ENCODE measurements at regions not wholly inside any gene's neighbourhood (a gene's known extent, or its start where the extent isn't known, plus 50 kb on each side); places are given as distances from the start of the nearest gene placed in this dataset.
A peak's percentile ranks its signal among the peaks of the same experiment; 100 is the strongest.

DNA sequence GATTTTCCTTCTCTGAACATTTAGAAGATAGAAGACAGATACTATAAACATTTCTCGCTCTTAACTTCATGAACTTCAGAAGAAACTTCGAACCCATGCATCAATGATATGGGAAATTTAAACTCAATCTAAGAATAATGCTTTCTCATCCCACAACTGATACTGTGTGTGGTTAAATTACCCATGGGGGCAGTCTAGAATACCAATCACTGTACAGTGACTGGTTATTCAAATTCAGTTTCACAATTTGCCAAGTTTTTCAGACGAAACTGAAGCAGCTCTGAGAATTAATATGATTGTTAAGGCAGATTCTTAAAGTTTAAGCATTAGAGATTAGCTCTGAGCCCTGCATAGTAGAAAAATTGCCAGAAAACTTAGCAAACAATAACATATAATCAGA, 431.0 kb downstream of the SH3GL2 start:
- ATAC-seq (ENCODE audit: poor library complexity), result no peak
- intact Hi-C loops (cut with DNase I), result no loop called here
- no peak for DNase-seq

DNA sequence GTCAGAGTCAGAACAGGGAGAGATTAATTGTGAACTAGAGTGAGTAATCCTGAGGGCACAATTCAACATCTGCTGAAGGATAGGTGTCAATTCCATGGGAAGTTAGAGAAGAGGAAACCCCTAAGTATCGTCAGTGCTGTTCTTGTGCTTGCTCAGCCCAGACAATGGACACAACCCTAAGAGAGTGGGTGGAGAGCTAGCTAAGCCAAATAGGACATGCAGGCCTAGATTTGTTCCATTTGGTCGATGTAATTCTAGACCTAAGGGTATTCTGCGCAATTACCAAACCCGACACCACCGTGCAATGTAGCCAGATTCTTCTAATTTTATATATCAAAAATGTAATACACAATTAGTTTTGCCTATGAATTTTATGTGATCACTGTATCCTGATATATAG, 431.6 kb downstream of the SH3GL2 start:
- DNase-seq (no peak), ATAC-seq (ENCODE audit: poor library complexity) (no peak)
- intact Hi-C loops (cut with DNase I), result no loop called here

DNA sequence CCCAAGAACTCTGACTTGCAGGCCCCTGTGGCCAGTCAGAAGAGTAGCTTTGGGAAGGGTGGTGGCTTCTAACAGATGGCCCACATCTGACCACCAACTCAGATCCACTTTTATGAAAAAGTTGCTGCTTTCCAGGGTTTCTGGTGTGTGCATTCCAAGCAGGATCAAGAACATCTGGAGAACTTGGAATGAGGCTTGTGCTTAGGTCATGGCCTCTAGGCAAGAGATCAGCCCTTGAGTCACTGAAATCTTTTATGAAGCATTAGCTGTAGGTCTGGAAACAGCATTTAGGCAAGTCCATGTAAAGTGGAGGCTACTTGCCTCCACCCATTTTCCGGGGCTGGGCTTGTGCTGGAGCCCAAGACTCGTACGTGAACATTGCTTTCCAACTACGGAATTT, 433.3 kb downstream of the SH3GL2 start:
- DNase-seq (no peak), ATAC-seq (ENCODE audit: poor library complexity) (peak; percentile 39)
- intact Hi-C loops (cut with DNase I), result no loop called here

DNA sequence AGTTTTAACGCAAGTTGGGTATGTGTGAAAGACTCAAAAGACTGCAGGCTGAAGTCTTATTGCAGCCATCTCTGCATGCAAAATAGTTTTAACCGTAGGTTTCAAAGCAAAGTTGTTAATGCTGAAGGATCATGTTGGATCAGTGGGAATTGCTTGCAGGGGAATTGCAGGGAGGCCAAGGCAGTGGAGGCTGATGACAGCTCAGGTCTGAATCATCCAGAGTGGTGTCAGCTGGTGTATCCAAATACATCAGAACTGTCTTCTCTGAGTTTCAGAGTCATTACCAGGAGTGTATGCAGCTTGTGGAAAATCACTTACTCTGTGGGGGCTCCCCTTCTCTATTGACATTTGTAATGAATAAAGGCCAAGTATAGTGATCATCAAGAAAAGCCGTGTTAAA, 435.7 kb downstream of the SH3GL2 start:
- ATAC-seq (ENCODE audit: poor library complexity), result no peak
- no peak for DNase-seq
- intact Hi-C loops (cut with DNase I), result no loop called here

DNA sequence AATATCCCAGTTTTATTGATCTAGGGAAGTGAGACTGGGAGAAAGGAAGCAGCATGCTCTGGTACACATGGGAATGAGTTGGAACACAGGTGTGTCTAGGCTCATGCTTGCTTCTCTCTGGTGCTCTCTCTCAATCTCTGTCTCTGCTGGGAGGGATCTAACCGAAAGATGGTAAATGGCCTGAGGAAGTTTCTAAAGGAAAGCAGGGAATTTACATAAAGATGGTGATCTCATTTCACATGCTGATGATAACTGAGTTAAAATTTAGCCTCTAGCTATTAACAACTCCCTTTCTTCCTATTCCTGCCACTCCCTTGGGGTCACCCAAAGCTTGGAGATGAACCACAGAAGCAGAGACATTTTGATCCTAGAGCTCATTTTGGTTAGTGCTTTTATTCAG, 436.2 kb downstream of the SH3GL2 start:
- ATAC-seq (ENCODE audit: poor library complexity), result no peak
- intact Hi-C loops (cut with DNase I), result no loop called here
- no peak for DNase-seq

DNA sequence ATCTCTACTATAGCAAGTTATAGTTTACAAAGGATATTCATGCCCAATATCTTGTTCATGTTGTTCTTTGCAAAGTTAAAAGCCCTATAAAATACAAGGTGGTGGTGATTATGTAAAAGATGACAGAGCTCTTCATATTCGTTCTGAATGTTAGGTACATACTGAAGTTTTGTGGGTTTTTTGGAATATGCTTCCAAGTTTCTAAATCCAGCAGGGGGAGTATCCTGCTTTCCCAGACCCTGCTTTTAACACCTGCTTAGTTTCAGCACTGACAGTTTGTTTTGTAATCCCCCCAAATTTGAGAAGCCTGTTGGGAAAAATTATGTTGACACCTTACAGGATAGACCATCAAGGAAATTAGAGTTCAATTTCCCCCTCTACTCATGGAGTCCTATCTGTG, 438.3 kb downstream of the SH3GL2 start:
- intact Hi-C loops (cut with DNase I), result no loop called here
- ATAC-seq (ENCODE audit: poor library complexity), result no peak
- no peak for DNase-seq

DNA sequence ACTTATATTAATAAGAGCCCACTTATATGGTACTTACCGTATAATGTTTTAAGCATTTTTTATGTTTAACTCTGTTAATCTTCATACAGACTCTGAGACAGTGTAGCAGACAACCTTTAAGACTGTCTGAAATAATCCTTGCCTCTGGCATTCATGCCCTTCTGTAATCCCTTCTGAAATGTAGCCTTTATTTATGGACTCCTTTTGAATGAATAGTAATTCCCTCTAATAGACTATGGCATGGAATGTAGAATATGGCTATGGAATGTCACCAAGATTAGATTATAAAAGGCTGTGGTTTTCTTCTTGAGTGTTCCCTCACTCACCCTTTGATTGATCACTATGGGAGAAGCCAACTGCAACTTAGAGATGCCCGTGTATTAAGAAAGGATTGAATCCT, 439.4 kb downstream of the SH3GL2 start:
- intact Hi-C loops (cut with DNase I), result no loop called here
- ATAC-seq (ENCODE audit: poor library complexity) (no peak), DNase-seq (no peak)

DNA sequence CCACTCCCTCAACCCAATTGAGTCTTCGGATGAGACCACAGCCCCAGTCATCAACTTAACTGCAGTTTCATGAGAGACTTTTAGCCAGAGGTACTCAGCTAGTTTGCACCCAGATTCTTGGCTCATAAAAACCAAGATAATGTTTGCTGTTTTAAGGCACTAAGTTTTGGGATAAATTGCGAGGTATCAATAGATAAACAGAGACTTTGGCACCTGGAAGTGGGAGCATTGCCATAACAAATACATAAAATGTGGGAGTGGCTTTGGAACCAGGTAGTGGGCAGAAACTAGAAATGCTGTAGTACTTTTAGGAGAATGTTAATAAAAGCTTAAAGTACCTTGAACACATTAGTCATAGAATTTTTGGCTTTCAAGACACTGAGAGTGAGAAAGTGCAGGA, 439.8 kb downstream of the SH3GL2 start:
- DNase-seq, result no peak
- no peak for ATAC-seq (ENCODE audit: poor library complexity)
- intact Hi-C loops (cut with DNase I), result no loop called here

DNA sequence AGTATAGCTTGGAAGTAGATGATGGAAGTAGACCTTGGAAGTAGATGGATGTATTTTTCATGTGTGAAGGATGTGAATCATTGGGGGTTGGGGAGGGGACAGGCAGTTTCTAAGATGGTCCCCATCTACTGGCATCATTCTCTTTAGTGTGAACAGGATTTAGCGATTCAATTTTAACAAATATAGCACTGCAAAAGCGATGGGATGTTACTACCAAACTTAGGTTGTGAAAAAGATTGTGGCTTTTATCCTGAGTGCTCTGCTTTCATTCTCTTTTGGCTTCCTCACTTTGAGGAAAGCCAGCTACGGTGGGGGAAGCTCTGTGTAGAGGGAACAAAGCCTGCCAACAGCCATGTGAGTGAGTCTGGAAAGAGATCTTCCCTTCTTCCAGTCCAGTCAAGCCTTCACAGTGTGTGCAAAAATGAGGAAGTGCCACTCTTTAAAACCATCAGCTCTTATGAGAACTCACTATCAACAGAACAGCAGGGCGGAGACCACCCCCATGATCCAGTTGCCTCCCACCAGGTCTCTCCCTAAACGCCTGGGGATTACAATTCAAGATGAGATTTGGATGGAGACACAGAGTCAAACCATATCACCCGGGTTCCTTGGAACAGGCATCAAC, 441.4 kb downstream of the SH3GL2 start:
- intact Hi-C loops (cut with DNase I), result no loop called here
- DNase-seq, result no peak
- no peak for ATAC-seq (ENCODE audit: poor library complexity)

DNA sequence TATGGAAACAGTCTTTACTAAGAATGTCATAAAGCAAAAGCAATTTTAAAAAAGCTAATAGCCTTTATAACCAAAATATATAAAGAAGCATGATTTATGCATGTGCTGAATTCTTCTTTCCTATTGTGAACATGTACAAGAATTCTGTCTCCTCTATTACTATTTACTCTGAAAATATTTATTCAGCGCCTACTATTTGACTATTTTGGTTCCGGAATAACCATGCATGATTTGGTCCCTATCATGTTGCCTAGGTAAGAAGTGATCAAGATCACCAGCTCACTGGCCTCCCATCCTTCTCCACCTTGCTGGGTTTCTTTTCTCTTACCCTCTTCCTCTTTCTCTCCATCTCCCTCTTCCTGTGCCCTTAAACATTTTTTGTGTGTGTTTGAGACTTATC, 443.8 kb downstream of the SH3GL2 start:
- no peak for ATAC-seq (ENCODE audit: poor library complexity)
- DNase-seq, result no peak
- intact Hi-C loops (cut with DNase I), result no loop called here

DNA sequence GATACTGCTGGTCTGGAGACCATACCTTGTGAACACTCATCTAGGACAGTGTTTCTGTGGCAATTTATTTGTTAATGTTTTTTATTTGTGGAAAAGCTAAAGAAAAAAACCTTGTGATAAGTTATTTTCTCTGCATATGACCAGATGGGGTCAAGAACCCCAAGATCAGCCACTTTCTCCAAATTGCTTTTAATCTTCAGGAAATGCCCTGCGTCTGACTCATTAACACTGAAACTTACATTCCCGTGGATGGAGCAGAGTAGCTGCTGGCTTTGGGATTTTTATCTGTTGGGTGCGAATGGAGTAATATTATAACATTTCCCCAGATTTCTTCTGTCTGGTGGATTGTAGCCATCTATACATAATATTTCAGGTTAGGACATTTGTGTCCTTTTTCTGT, 444.5 kb downstream of the SH3GL2 start:
- ATAC-seq (ENCODE audit: poor library complexity) (no peak), DNase-seq (no peak)
- intact Hi-C loops (cut with DNase I), result no loop called here

DNA sequence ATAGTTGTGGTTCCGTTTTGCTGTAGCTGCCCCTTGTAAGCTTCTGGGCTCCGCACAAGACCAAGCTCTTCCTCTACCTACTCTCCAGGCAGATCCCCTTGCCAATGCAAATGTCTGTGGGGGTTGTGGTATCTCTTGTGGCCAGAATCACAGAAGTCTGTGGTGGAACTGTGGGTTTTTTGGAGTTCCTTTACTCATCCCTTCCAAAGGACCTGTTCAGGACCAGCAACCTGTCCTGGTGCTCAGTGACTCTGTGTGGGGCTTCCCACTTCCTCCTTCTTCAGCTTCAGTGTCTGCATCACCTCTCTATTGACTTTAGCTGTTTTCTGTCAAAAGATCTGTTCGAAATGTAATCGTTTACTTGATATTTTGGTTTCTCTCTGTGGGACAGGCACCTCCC, 441.3 kb upstream of the ADAMTSL1 start:
- DNase-seq (no peak), ATAC-seq (ENCODE audit: poor library complexity) (no peak)
- intact Hi-C loops (cut with DNase I), result no loop called here

DNA sequence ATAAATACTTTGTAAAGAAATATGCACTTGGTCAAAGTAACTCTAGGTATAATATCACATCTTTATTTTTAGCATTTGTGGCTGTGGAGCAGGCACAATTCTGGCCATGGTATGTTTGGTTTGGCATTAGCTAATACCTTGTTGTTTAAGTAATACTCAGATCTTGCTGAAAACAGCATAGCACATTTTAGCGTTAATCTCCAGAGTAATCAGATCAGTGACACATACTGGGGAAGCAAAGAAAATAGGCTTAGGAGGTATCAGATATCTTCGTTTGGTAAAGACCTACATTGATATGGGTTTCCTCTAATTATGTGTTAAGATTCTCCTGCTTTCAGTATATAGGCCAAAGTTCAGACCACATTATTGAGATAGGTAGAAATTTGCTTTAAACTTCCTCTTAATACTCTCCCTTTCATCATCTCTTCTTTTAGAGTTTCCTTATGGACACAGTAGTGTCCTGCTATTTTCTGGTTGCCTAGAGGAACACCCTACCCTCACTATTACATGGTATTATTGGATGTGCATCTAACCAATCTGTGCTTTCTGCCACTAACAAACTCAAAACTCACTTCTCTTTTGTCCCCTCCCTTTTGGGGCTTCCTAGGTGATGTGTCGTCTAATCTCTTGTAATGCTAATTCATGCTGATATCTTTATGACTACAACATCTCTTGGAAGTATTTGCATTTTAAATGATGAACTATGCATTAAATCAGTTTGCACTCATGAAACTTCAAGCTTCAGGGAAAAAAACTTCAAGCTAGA, 437.3 kb upstream of the ADAMTSL1 start:
- ATAC-seq (ENCODE audit: poor library complexity) (no peak), DNase-seq (no peak)
- intact Hi-C loops (cut with DNase I), result no loop called here

DNA sequence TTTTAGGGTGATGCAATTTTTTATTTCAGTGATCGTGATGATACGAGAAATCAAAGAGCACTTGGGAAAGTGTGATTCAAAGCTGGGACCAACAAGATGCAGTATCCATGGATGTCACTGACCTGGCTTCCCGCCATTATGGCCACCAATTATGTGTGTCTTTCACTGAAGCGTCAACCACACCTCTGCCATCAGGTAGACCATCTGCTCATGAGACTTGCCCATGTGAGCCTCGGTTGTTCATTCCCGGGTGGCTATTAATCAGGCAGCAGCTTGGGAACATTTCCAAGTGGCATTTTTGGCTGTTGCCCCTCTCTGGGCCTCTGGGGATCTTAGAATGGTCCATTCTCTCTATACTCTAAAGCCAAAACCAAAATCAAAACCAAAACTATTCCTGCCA, 436.0 kb upstream of the ADAMTSL1 start:
- ATAC-seq (ENCODE audit: poor library complexity) (no peak), DNase-seq (no peak)
- intact Hi-C loops (cut with DNase I), result no loop called here

DNA sequence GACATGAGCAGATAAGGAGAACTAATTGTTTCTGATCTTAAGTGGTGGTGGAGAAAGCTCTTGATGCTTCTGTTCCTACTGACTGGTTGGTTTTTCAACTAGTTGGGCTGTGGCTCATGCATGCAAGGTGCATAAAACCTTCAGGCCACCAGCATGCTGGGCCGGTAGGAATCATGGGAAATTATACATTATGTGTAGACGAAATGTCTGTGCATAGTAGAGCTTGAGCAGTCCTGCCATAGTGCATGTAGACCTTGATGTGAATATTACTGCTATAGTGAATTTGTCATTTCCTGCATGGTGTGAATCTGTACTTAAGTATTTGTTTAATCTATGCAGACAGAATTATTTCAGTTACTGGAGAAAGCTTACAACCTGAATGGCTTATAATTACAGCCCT, 433.6 kb upstream of the ADAMTSL1 start:
- ATAC-seq (ENCODE audit: poor library complexity), result no peak
- DNase-seq, result no peak
- intact Hi-C loops (cut with DNase I), result no loop called here

DNA sequence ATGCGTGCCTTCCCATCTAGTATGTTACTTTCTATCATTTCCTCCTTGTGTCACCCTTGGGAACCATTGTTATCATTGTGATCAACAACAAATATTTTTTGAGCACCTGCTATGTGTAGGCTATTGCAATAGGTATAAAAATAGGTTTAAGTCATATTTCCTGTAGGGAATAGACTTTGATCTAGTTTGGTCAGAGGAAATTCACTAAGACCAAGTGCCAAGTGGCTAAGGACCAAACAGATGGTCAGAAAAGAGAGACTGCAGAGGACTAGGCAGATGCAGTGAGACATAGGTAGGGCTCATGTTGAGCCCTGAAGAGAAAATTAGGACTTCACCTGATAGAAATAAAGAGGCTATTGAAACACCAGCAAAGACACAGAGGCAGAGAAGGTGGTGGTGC, 430.0 kb upstream of the ADAMTSL1 start:
- DNase-seq, result no peak
- no peak for ATAC-seq (ENCODE audit: poor library complexity)
- intact Hi-C loops (cut with DNase I), result no loop called here

DNA sequence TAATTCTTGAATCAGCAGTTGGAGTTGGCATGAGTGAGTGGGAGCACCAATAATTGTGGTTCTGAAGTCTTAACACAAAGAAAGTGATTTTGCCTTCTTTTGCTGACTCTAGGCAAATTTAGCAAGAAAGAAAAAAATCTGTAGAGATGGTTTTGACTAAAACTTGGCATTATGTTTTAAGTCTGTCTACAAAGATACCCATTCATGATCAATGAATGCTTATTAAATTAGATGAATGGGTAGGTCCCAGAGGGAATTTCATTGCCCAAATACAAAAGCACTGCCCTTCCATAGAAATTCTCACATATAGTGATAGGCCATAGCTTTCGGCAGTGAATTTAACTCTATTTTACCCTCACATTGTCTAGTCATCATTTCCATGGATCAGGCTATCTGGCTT, 428.6 kb upstream of the ADAMTSL1 start:
- no peak for DNase-seq
- intact Hi-C loops (cut with DNase I), result no loop called here
- ATAC-seq (ENCODE audit: poor library complexity), result no peak

DNA sequence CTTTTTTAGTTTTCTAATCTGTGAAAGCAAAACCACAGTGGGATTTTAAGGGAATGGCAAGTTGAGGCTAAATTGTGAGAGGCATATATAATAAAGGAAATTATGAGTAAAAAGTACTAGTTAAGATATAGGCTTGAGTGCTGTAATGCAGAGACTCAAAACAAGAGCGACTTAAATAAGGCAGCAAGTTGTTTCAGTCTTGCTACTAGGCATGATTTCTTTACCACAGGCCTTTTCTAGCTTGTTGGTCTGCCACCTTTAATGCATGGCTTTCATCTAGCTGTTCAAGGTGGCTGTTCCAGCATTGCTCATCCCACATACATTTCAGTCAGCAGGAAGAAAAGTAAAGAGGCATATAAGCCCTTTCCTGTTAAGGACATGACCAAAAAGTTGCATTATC, 427.9 kb upstream of the ADAMTSL1 start:
- intact Hi-C loops (cut with DNase I), result no loop called here
- DNase-seq, result no peak
- no peak for ATAC-seq (ENCODE audit: poor library complexity)

DNA sequence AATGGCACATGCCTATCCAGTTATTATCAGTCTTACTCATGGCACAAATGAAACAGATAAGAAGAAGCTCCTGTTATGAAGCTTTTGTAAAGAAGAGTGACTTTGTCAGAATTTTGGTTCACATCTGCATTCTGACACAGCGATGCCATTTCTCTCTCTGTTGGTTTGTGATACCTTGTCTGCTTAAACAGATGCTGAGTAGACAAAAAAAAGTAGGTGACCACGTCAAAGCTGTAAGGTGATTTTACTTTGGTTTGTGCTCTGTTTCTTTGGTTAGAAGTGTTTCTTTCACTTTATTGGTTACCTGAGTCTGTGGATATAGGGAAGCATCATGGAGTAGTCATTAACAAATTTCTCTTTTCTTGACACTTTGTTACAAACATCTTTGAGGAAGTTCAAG, 422.3 kb upstream of the ADAMTSL1 start:
- intact Hi-C loops (cut with DNase I), result no loop called here
- no peak for DNase-seq
- ATAC-seq (ENCODE audit: poor library complexity), result no peak

DNA sequence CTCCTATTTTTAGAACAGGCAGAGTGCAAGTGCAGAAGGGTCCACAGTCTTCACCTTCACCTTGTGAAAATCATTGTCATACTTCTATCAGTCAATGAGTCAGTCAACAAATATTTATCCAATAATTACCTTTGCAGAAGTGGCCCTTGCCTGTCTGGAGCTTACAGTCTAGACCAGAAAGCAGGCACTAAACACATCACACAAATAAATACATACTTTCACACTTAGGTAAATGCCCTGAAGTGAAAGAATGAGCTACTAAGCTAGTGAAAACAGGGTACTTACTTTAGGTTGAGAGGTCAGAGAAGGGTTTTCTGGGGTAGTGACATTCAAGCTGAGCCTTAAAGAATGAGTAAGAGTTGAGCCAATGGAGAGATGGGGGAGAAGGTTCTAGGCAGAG, 421.9 kb upstream of the ADAMTSL1 start:
- intact Hi-C loops (cut with DNase I), result no loop called here
- DNase-seq (no peak), ATAC-seq (ENCODE audit: poor library complexity) (no peak)

Data from Right ventricle myocardium superior (tissue), 1 donor.